ENCODE measurements at regions not wholly inside any gene's neighbourhood (a gene's known extent, or its start where the extent isn't known, plus 50 kb on each side); places are given as distances from the start of the nearest gene placed in this dataset.
"Not testable (repeated sequence)": the region's sequence is repeated elsewhere in the genome, so short reads cannot be mapped to it uniquely, and the experiment has no call there.

- not testable (repeated sequence) for TF ChIP-seq CTCF, POLR2A (IDR thresholded peaks at IDR 0.05)
Observed at GRCh38 chr21:9014243-9014734, 1507.1 kb upstream of the TPTE start.

Measured in esophagus squamous epithelium (tissue), 4 donors.